ENCODE measurements at regions not wholly inside any gene's neighbourhood (a gene's known extent, or its start where the extent isn't known, plus 50 kb on each side); places are given as distances from the start of the nearest gene placed in this dataset.

DNA sequence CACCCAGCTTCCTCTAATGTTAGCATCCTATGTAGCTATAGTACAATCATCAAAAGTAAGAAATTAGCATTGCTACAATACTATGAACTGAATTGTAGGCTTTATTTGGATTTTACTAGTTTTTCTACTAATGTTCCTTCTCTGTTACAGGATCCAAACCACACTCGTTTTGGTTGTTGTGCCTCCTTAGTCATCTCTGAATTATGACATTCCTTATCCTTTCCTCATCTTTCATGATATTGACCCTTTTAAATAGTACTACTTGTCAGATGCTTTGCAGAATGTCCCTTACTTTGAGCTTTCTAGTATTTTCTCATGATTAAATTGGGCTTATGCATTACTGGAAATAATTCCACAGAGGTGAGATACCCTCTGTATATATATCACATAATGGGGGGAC is 265.4 kb downstream of the VPS13C start:
- Histone ChIP-seq H3K4me2 (ENCODE audit: control insufficient read depth, extremely low read depth, insufficient read depth, low read depth, low read length) (peak overlapping the region; percentile 39), H3K4me3 (ENCODE audit: control insufficient read depth in 2 of 3, extremely low read depth in 1 of 3, insufficient read depth in 2 of 3, low read depth in 1 of 3, low read length in 3 of 3) (no peak overlapping the region), H3K27ac (ENCODE audit: control insufficient read depth, insufficient read depth, low read length) (no peak overlapping the region), H3K9me3 (ENCODE audit: control insufficient read depth, low read depth, low read length) (no peaks in the 10 kb centered on the region), H3K27me3 (ENCODE audit: control insufficient read depth, extremely low read depth, insufficient read depth, low read length) (no peaks in the 10 kb centered on the region), H3K79me2 (ENCODE audit: control insufficient read depth, insufficient read depth, low read length) (no peaks in the 10 kb centered on the region), H3K9ac (ENCODE audit: control insufficient read depth, extremely low read depth, insufficient read depth, low read length) (no peak overlapping the region), H2AFZ (ENCODE audit: control insufficient read depth, low read length) (no peak overlapping the region), H3K36me3 (ENCODE audit: control insufficient read depth in 2 of 2, extremely low read depth in 1 of 2, insufficient read depth in 2 of 2, low read length in 2 of 2) (no peaks in the 10 kb centered on the region), H3K9me1 (ENCODE audit: control insufficient read depth, extremely low read depth, insufficient read depth, low read length) (no peaks in the 10 kb centered on the region), H3K4me1 (ENCODE audit: control insufficient read depth, extremely low read depth, insufficient read depth, low read length) (peaks cover 24% of the 10 kb centered on the region), H4K20me1 (ENCODE audit: control insufficient read depth, extremely low read depth, insufficient read depth, low read length) (no peaks in the 10 kb centered on the region)
- FAIRE-seq (peak; percentile 34), DNase-seq (ENCODE audit: low read depth, low spot score) (no peak)
- no peak for TF ChIP-seq EZH2 (IDR thresholded peaks at IDR 0.05; ENCODE audit: low read length)
- TF ChIP-seq, protein P1, sequence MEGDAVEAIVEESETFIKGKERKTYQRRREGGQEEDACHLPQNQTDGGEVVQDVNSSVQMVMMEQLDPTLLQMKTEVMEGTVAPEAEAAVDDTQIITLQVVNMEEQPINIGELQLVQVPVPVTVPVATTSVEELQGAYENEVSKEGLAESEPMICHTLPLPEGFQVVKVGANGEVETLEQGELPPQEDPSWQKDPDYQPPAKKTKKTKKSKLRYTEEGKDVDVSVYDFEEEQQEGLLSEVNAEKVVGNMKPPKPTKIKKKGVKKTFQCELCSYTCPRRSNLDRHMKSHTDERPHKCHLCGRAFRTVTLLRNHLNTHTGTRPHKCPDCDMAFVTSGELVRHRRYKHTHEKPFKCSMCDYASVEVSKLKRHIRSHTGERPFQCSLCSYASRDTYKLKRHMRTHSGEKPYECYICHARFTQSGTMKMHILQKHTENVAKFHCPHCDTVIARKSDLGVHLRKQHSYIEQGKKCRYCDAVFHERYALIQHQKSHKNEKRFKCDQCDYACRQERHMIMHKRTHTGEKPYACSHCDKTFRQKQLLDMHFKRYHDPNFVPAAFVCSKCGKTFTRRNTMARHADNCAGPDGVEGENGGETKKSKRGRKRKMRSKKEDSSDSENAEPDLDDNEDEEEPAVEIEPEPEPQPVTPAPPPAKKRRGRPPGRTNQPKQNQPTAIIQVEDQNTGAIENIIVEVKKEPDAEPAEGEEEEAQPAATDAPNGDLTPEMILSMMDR (optimal IDR thresholded peaks at IDR 0.05 in 1 of 3, IDR thresholded peaks at IDR 0.05 in 1 of 3, conservative IDR thresholded peaks at IDR 0.05 in 1 of 3; ENCODE audit: extremely low read depth in 1 of 3, insufficient read depth in 2 of 3, low read length in 3 of 3): no peak
- dilution Hi-C loops (cut with MboI; ENCODE audit: extremely low pct_ligation_motif_present, low sequenced_read_pairs): no loop called here

DNA sequence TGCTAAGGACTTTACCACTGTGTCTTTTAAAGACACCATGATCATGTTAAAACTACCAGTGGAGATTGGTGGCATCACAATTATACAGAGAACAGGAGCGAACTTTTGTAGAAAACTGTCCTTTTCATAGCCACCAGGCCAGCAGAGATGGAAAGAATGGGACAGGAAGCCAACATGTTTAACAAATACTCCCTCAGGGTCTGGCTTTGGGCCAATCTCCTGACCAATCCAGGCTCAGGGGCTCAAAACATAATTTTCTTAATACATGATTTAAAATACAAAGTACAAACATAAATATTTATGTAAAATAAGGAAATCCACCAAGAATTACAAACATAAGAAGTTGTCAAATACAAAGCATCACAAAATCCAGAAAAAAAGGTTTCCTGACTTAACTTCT is 266.0 kb downstream of the VPS13C start:
- dilution Hi-C loops (cut with MboI; ENCODE audit: extremely low pct_ligation_motif_present, low sequenced_read_pairs): no loop called here
- Histone ChIP-seq H3K4me2 (ENCODE audit: control insufficient read depth, extremely low read depth, insufficient read depth, low read depth, low read length) (no peak overlapping the region), H3K4me3 (ENCODE audit: control insufficient read depth in 2 of 3, extremely low read depth in 1 of 3, insufficient read depth in 2 of 3, low read depth in 1 of 3, low read length in 3 of 3) (no peak overlapping the region), H3K27me3 (ENCODE audit: control insufficient read depth, extremely low read depth, insufficient read depth, low read length) (no peaks in the 10 kb centered on the region), H3K9ac (ENCODE audit: control insufficient read depth, extremely low read depth, insufficient read depth, low read length) (no peak overlapping the region), H3K9me1 (ENCODE audit: control insufficient read depth, extremely low read depth, insufficient read depth, low read length) (no peaks in the 10 kb centered on the region), H4K20me1 (ENCODE audit: control insufficient read depth, extremely low read depth, insufficient read depth, low read length) (no peaks in the 10 kb centered on the region), H3K9me3 (ENCODE audit: control insufficient read depth, low read depth, low read length) (no peaks in the 10 kb centered on the region), H2AFZ (ENCODE audit: control insufficient read depth, low read length) (no peak overlapping the region), H3K4me1 (ENCODE audit: control insufficient read depth, extremely low read depth, insufficient read depth, low read length) (peaks cover 24% of the 10 kb centered on the region), H3K36me3 (ENCODE audit: control insufficient read depth in 2 of 2, extremely low read depth in 1 of 2, insufficient read depth in 2 of 2, low read length in 2 of 2) (no peaks in the 10 kb centered on the region), H3K79me2 (ENCODE audit: control insufficient read depth, insufficient read depth, low read length) (no peaks in the 10 kb centered on the region), H3K27ac (ENCODE audit: control insufficient read depth, insufficient read depth, low read length) (no peak overlapping the region)
- DNase-seq (ENCODE audit: low read depth, low spot score) (no peak), FAIRE-seq (no peak)
- TF ChIP-seq EZH2 (IDR thresholded peaks at IDR 0.05; ENCODE audit: low read length): no peak
- TF ChIP-seq, protein P1 (optimal IDR thresholded peaks at IDR 0.05 in 1 of 3, IDR thresholded peaks at IDR 0.05 in 1 of 3, conservative IDR thresholded peaks at IDR 0.05 in 1 of 3; ENCODE audit: extremely low read depth in 1 of 3, insufficient read depth in 2 of 3, low read length in 3 of 3): no peak

Data from keratinocyte (primary cell).